GM12878 (cell line): ENCODE measurements at regions not wholly inside any gene's neighbourhood (a gene's known extent, or its start where the extent isn't known, plus 50 kb on each side); places are given as distances from the start of the nearest gene placed in this dataset.

Experiments used
- ATAC-seq: fragments of 200-7000 bp; cut with Tn5 transposase; 3 replicates; pipeline ENCODE4 v1.9.1; 2020; ENCODE audit warnings: mild to moderate bottlenecking, moderate library complexity
- BruUV-seq: library from RNA; stranded (reverse); fragments of 400-500 nt; replicated peaks from 2 replicates; lab custom pipeline; 2021; lab: Mats Ljungman, UMichigan
- CTCF ChIA-PET: fragments of 300-600 bp; sonication (Branson Sonifier 250); formaldehyde crosslinking; extraction: SDS; loops from one replicate; lab custom pipeline; 2021; ENCODE audit warnings: inconsistent platforms; lab: Yijun Ruan, JAX
- POLR2A ChIA-PET: fragments of 350-600 bp; formaldehyde crosslinking; extraction: SDS; loops from one replicate; lab custom pipeline; 2021; ENCODE audit warnings: inconsistent platforms; lab: Charles Lee
- RAD21 ChIA-PET: fragments of 300-600 bp; sonication (Branson Sonifier 250); formaldehyde crosslinking; loops from one replicate; lab custom pipeline; 2023; ENCODE audit warnings: antibody characterized with exemption; ENCODE audit not compliant: unreplicated experiment; lab: Charles Lee
- SMC1A ChIA-PET: fragments of 300-600 bp; sonication (Branson Sonifier 250); formaldehyde crosslinking; loops from one replicate; lab custom pipeline; 2023; ENCODE audit not compliant: unreplicated experiment, uncharacterized antibody; lab: Charles Lee
- DNase-seq: peaks from one replicate; pipeline ENCODE4 v3.0.0-alpha.2; 2011; ENCODE audit warnings: low read depth, low spot score
- FAIRE-seq: peaks from 3 replicates; lab custom pipeline; 2011; peaks lifted over from hg19 to GRCh38; lab: Jason Lieb, UNC
- H2AFZ ChIP-seq: 2 replicates; pipeline ENCODE4 v1.6.0; 2011; ENCODE audit warnings: low read depth, low read length, control low read depth; ENCODE audit not compliant: control insufficient read depth
- H3K27ac ChIP-seq: 2 replicates; pipeline ENCODE4 v1.5.1; 2011; ENCODE audit warnings: control low read depth; ENCODE audit not compliant: control insufficient read depth, insufficient read depth
- H3K27me3 ChIP-seq, 2 experiments: replicated peaks in 1 of 2; 2 replicates each; pipeline versions ENCODE4 v1.6.0 to v1.6.1; 2011; ENCODE audit warnings: low read length in 1 of 2; ENCODE audit not compliant: control insufficient read depth in 2 of 2, insufficient read depth in 2 of 2
- H3K36me3 ChIP-seq, 2 experiments: 2 replicates each; pipeline ENCODE4 v1.5.1; 2011; ENCODE audit warnings: low read length in 1 of 2; ENCODE audit not compliant: control insufficient read depth in 2 of 2, insufficient read depth in 2 of 2
- H3K4me1 ChIP-seq: 2 replicates; pipeline ENCODE4 v1.6.1; 2011; ENCODE audit warnings: mild to moderate bottlenecking, low read length, moderate library complexity, mixed read lengths; ENCODE audit not compliant: control insufficient read depth, insufficient read depth
- H3K4me2 ChIP-seq: 2 replicates; pipeline ENCODE4 v1.6.0; 2011; ENCODE audit warnings: control low read depth; ENCODE audit not compliant: control insufficient read depth, insufficient read depth
- H3K4me3 ChIP-seq: fragments of 200-600 bp; sonication (generic); 2 replicates; pipeline ENCODE4 v1.5.1; 2016
- H3K79me2 ChIP-seq: 2 replicates; pipeline ENCODE4 v1.6.0; 2011; ENCODE audit warnings: low read length; ENCODE audit not compliant: control insufficient read depth, insufficient read depth
- H3K9ac ChIP-seq: 2 replicates; pipeline ENCODE4 v1.8.0; 2011; ENCODE audit warnings: low read length, control low read depth, mixed read lengths; ENCODE audit not compliant: control insufficient read depth, insufficient read depth
- H3K9me3 ChIP-seq: replicated peaks from 3 replicates; pipeline ENCODE4 v1.5.1; 2011; ENCODE audit warnings: mild to moderate bottlenecking, low read length; ENCODE audit not compliant: control insufficient read depth, insufficient read depth
- H4K20me1 ChIP-seq: 2 replicates; pipeline ENCODE4 v1.6.0; 2011; ENCODE audit not compliant: control insufficient read depth, insufficient read depth
- ASH2L ChIP-seq: fragments of 300-600, 200-600 bp; sonication (generic); IDR thresholded peaks from 2 replicates; pipeline ENCODE4 v1.6.1; 2017; ENCODE audit warnings: low read depth, mild to moderate bottlenecking, borderline replicate concordance
- BHLHE40 ChIP-seq, 2 experiments: fragments of 450-650 bp in 1 of 2; IDR thresholded peaks; 2 replicates each; pipeline ENCODE4 v1.6.1; 2011 to 2017; ENCODE audit warnings: low read depth in 2 of 2, borderline replicate concordance in 1 of 2, improper control_type of control experiment in 1 of 2, low read length in 1 of 2, mild to moderate bottlenecking in 1 of 2
- CREB1 ChIP-seq: IDR thresholded peaks from 2 replicates; pipeline ENCODE4 v1.6.1; 2012; ENCODE audit warnings: low read depth, mild to moderate bottlenecking, inconsistent platforms
- E2F8 ChIP-seq: fragments of 450-650 bp; IDR thresholded peaks from 2 replicates; pipeline ENCODE4 v1.6.1; 2018; ENCODE audit warnings: mild to moderate bottlenecking, low read depth, moderate library complexity; ENCODE audit not compliant: partially characterized antibody
- EP300 ChIP-seq, 2 experiments: fragments of 150-350 bp in 1 of 2; IDR thresholded peaks; 2 replicates each; pipeline ENCODE4 v1.6.1; 2011 to 2012; ENCODE audit warnings: low read depth in 2 of 2, low read length in 2 of 2, borderline replicate concordance in 1 of 2, improper control_type of control experiment in 1 of 2, inconsistent platforms in 1 of 2; ENCODE audit not compliant: control insufficient read depth in 1 of 2
- HDAC6 ChIP-seq: fragments of 200-600 bp; sonication (generic); IDR thresholded peaks from one replicate; pipeline ENCODE4 v1.8.0; 2017; ENCODE audit warnings: antibody characterized with exemption; ENCODE audit not compliant: unreplicated experiment
- IKZF1 ChIP-seq: fragments of 450-650 bp; conservative IDR thresholded peaks from 2 replicates; pipeline ENCODE4 v1.6.1; 2017; ENCODE audit warnings: antibody characterized with exemption, mild to moderate bottlenecking
- IKZF2 ChIP-seq, 2 experiments: fragments of 450-650 bp; IDR thresholded peaks; 2 replicates each; pipeline ENCODE4 v1.6.1; 2017; ENCODE audit warnings: mild to moderate bottlenecking in 2 of 2, moderate library complexity in 2 of 2
- LARP7 ChIP-seq: fragments of 450-650 bp; IDR thresholded peaks from 2 replicates; pipeline ENCODE4 v1.6.1; 2017; ENCODE audit warnings: mild to moderate bottlenecking
- MAX ChIP-seq: IDR thresholded peaks from 2 replicates; pipeline ENCODE4 v1.6.1; 2012; ENCODE audit warnings: low read depth, low read length, improper control_type of control experiment
- MTA2 ChIP-seq: fragments of 450-650 bp; IDR thresholded peaks from 2 replicates; pipeline ENCODE4 v1.6.1; 2016; ENCODE audit warnings: low read depth, mild to moderate bottlenecking, moderate library complexity
- NFXL1 ChIP-seq: fragments of 450-650 bp; IDR thresholded peaks from 2 replicates; pipeline ENCODE4 v1.6.1; 2017; ENCODE audit warnings: antibody characterized with exemption, mild to moderate bottlenecking, borderline replicate concordance
- PAX5 ChIP-seq: IDR thresholded peaks from 2 replicates; pipeline ENCODE4 v1.6.1; 2011; ENCODE audit warnings: low read depth, low read length, borderline replicate concordance
- RAD51 ChIP-seq: fragments of 450-650 bp; IDR thresholded peaks from 2 replicates; pipeline ENCODE4 v1.6.1; 2016; ENCODE audit warnings: moderate library complexity, mild to moderate bottlenecking, inconsistent platforms
- RCOR1 ChIP-seq: conservative IDR thresholded peaks from 2 replicates; pipeline ENCODE4 v1.6.1; 2012; ENCODE audit warnings: low read depth, low read length, improper control_type of control experiment
- SPI1 ChIP-seq: IDR thresholded peaks from 2 replicates; pipeline ENCODE4 v1.6.1; 2011; ENCODE audit warnings: low read depth, mild to moderate bottlenecking, low read length, moderate library complexity, borderline replicate concordance; ENCODE audit not compliant: insufficient read depth
- SUPT20H ChIP-seq: IDR thresholded peaks from 2 replicates; pipeline ENCODE4 v1.6.1; 2011; ENCODE audit warnings: low read depth, mild to moderate bottlenecking, low read length, moderate library complexity, borderline replicate concordance; ENCODE audit not compliant: control insufficient read depth
- SUZ12 ChIP-seq: fragments of 200-600 bp; sonication (generic); IDR thresholded peaks from one replicate; pipeline ENCODE4 v1.6.1; 2018; ENCODE audit warnings: antibody characterized with exemption, mild to moderate bottlenecking; ENCODE audit not compliant: unreplicated experiment
- YBX1 ChIP-seq: fragments of 450-650 bp; IDR thresholded peaks from 2 replicates; pipeline ENCODE4 v1.6.1; 2016; ENCODE audit warnings: antibody characterized with exemption
- ZZZ3 ChIP-seq: IDR thresholded peaks from 2 replicates; pipeline ENCODE4 v1.6.1; 2011; ENCODE audit warnings: low read depth; ENCODE audit not compliant: control insufficient read depth, insufficient read length
- WGBS: methylation state at CpG from one replicate; pipeline ENCODE4 v1.1.6; 2016; ENCODE audit warnings: low lambda C conversion rate; ENCODE audit not compliant: insufficient replicate concordance, insufficient coverage; ENCODE audit errors: missing lambda C conversion rate; 5-methylcytosine and 5-hydroxymethylcytosine counted together
- in situ Hi-C: fragments of 300-500 bp; cut with MboI; formaldehyde crosslinking; loops from 9 replicates; pipeline ENCODE4 v1.14.3; 2018; ENCODE audit warnings: mixed read lengths
- intact Hi-C: fragments of 100-400 bp; cut with micrococcal nuclease; formaldehyde crosslinking; loops from one replicate; pipeline ENCODE4 v1.14.2; 2022; ENCODE audit not compliant: unreplicated experiment

GRCh38 chrX:97666890-97667289 lies 783.2 kb downstream of the RPA4 start:
- FAIRE-seq, result no peak
- in situ Hi-C loops, result no loop called here
- no TSS peak for BruUV-seq

GRCh38 chrX:97668126-97668525 lies 784.4 kb downstream of the RPA4 start:
- DNase-seq (no peak), ATAC-seq (no peak), FAIRE-seq (no peak)
- RAD21 ChIA-PET, result no interaction called here
- H3K79me2 ChIP-seq, result no peaks in the 10 kb centered on the region
- CTCF ChIA-PET, result no interaction called here
- SMC1A ChIA-PET, result no interaction called here
- BruUV-seq, result no TSS peak
- H3K27me3 ChIP-seq, result no peaks in the 10 kb centered on the region
- no peak overlapping the region for H3K4me3 ChIP-seq
- H3K27ac ChIP-seq, result no peak overlapping the region
- H3K4me1 ChIP-seq, result no peaks in the 10 kb centered on the region
- H3K9me3 ChIP-seq, result no peaks in the 10 kb centered on the region
- H4K20me1 ChIP-seq, result no peaks in the 10 kb centered on the region
- H3K9ac ChIP-seq, result no peak overlapping the region
- POLR2A ChIA-PET, result no interaction called here
- intact Hi-C loops, result no loop called here
- H3K4me2 ChIP-seq, result no peak overlapping the region
- WGBS, result 57% methylated on average over 2 of the region's 2 CpGs
- no peaks in the 10 kb centered on the region for H3K36me3 ChIP-seq
- H2AFZ ChIP-seq, result no peak overlapping the region
- in situ Hi-C loops, result no loop called here
- TF ChIP-seq MTA2 (no peak), HDAC6 (no peak), RAD51 (no peak), MAX (no peak), PAX5 (no peak), E2F8 (no peak), IKZF2 (IDR thresholded peaks at IDR 0.05) (no peak), SPI1 (no peak), ZZZ3 (no peak), RCOR1 (no peak), BHLHE40 (IDR thresholded peaks at IDR 0.05; ENCODE audit: borderline replicate concordance in 1 of 2, low read depth in 2 of 2, low read length in 1 of 2) (no peak), IKZF1 (no peak)

More at GRCh38 chrX:97666890-97667289, 783.2 kb downstream of the RPA4 start:
- Histone ChIP-seq H3K4me2 (no peak overlapping the region), H3K4me3 (no peak overlapping the region), H3K27ac (no peak overlapping the region), H3K4me1 (no peaks in the 10 kb centered on the region), H3K9ac (no peak overlapping the region), H3K36me3 (no peaks in the 10 kb centered on the region), H3K79me2 (no peaks in the 10 kb centered on the region), H3K27me3 (no peaks in the 10 kb centered on the region), H3K9me3 (no peaks in the 10 kb centered on the region), H4K20me1 (no peaks in the 10 kb centered on the region), H2AFZ (no peak overlapping the region)
- intact Hi-C loops, result no loop called here
- ATAC-seq (no peak), DNase-seq (no peak)
- TF ChIP-seq ASH2L, result no peak
- TF ChIP-seq LARP7, result no peak
- no peak for TF ChIP-seq ZZZ3
- no peak for TF ChIP-seq NFXL1
- TF ChIP-seq MAX, result no peak
- TF ChIP-seq SUZ12, result no peak
- TF ChIP-seq SUPT20H, result no peak
- TF ChIP-seq EP300 (IDR thresholded peaks at IDR 0.05; ENCODE audit: borderline replicate concordance in 1 of 2, control insufficient read depth in 1 of 2, low read depth in 2 of 2, low read length in 2 of 2), result no peak
- no peak for TF ChIP-seq YBX1
- no peak for TF ChIP-seq CREB1
- POLR2A ChIA-PET, result no interaction called here
- SMC1A ChIA-PET, result no interaction called here
- RAD21 ChIA-PET, result no interaction called here
- CTCF ChIA-PET, result no interaction called here
- WGBS, result 42% methylated on average over 2 of the region's 2 CpGs
